ENCODE measurements at regions not wholly inside any gene's neighbourhood (a gene's known extent, or its start where the extent isn't known, plus 50 kb on each side); places are given as distances from the start of the nearest gene placed in this dataset.

DNA sequence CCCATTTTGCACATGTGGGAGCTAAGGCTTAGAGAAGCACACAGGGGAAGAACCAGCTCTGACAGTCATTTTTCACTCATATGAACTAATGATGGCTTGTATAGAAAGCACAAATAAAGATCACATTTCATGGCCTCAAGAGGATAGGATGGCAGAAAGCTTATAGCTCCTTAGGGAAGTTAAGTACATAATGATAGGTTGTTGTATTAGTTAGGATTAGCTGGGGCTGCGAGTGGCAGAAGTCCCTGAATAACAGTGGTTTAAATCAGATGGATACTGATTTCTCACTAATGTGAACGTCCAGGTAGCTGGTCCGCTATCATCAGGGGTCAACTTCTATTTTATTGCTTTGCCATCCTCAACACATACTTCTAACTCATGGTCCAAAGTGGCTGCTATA is 284.0 kb downstream of the RPS6KC1 start:
- TF ChIP-seq, protein P1, sequence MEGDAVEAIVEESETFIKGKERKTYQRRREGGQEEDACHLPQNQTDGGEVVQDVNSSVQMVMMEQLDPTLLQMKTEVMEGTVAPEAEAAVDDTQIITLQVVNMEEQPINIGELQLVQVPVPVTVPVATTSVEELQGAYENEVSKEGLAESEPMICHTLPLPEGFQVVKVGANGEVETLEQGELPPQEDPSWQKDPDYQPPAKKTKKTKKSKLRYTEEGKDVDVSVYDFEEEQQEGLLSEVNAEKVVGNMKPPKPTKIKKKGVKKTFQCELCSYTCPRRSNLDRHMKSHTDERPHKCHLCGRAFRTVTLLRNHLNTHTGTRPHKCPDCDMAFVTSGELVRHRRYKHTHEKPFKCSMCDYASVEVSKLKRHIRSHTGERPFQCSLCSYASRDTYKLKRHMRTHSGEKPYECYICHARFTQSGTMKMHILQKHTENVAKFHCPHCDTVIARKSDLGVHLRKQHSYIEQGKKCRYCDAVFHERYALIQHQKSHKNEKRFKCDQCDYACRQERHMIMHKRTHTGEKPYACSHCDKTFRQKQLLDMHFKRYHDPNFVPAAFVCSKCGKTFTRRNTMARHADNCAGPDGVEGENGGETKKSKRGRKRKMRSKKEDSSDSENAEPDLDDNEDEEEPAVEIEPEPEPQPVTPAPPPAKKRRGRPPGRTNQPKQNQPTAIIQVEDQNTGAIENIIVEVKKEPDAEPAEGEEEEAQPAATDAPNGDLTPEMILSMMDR (conservative IDR thresholded peaks at IDR 0.05; ENCODE audit: low read length), result no peak
- no peak for TF ChIP-seq EZH2phosphoT487 (IDR thresholded peaks at IDR 0.05; ENCODE audit: borderline replicate concordance, low read depth, low read length)
